Ishikawa (cell line): ENCODE measurements at regions not wholly inside any gene's neighbourhood (a gene's known extent, or its start where the extent isn't known, plus 50 kb on each side); places are given as distances from the start of the nearest gene placed in this dataset.

Source experiments
- CEBPB ChIP-seq: IDR thresholded peaks from 2 replicates; pipeline ENCODE4 v1.6.1; 2012
- EP300 ChIP-seq: IDR thresholded peaks from 2 replicates; pipeline ENCODE4 v1.6.1; 2012; ENCODE audit warnings: borderline replicate concordance
- MAX ChIP-seq: IDR thresholded peaks from 2 replicates; pipeline ENCODE4 v1.6.1; 2012
- REST ChIP-seq: IDR thresholded peaks from 2 replicates; pipeline ENCODE4 v1.6.1; 2012; ENCODE audit warnings: low read depth, mild to moderate bottlenecking
- TCF12 ChIP-seq: IDR thresholded peaks from 2 replicates; pipeline ENCODE4 v1.6.1; 2012; ENCODE audit warnings: low read depth

GRCh38 chr4:126273746-126274145, 959.0 kb downstream of the FAT4 start:
- TF ChIP-seq REST (no peak), EP300 (no peak), CEBPB (no peak), MAX (no peak), TCF12 (no peak)
